A673 (cell line): ENCODE measurements at regions not wholly inside any gene's neighbourhood (a gene's known extent, or its start where the extent isn't known, plus 50 kb on each side); places are given as distances from the start of the nearest gene placed in this dataset.

Experiments used
- BruUV-seq: library from RNA; stranded (reverse); fragments of 400-500 nt; replicated peaks from 2 replicates; lab custom pipeline; 2021; lab: Mats Ljungman, UMichigan
- CTCF ChIA-PET: fragments of 300-600 bp; sonication (Branson Sonifier 250); formaldehyde crosslinking; loops from one replicate; lab custom pipeline; 2022; ENCODE audit warnings: antibody characterized with exemption; lab: Charles Lee
- POLR2A ChIA-PET: fragments of 300-600 bp; sonication (Branson Sonifier 250); formaldehyde crosslinking; loops from one replicate; lab custom pipeline; 2022; ENCODE audit warnings: antibody characterized with exemption; ENCODE audit not compliant: low non-redundant PET; lab: Charles Lee
- DNase-seq: peaks from one replicate; pipeline ENCODE4 v3.0.0-alpha.2; 2015; ENCODE audit warnings: low spot score
- H3K27ac ChIP-seq: fragments of 200-600 bp; sonication (generic); 2 replicates; pipeline ENCODE4 v1.5.1; 2016; ENCODE audit warnings: mixed run types, low read depth, mild to moderate bottlenecking, mixed read lengths, antibody characterized with exemption, low read length; ENCODE audit not compliant: poor library complexity, severe bottlenecking
- H3K27me3 ChIP-seq: fragments of 200-600 bp; sonication (generic); replicated peaks from 2 replicates; pipeline ENCODE4 v1.6.1; 2017; ENCODE audit warnings: mixed run types, low read depth, mild to moderate bottlenecking, mixed read lengths, antibody characterized with exemption, low read length; ENCODE audit not compliant: insufficient read depth, poor library complexity
- H3K36me3 ChIP-seq: fragments of 200-600 bp; sonication (generic); 2 replicates; pipeline ENCODE4 v1.6.1; 2016; ENCODE audit warnings: mixed run types, mild to moderate bottlenecking, mixed read lengths, antibody characterized with exemption, low read length; ENCODE audit not compliant: insufficient read depth, poor library complexity, severe bottlenecking
- H3K4me1 ChIP-seq: fragments of 200-600 bp; sonication (generic); 2 replicates; pipeline ENCODE4 v1.6.1; 2017; ENCODE audit warnings: mixed run types, mild to moderate bottlenecking, mixed read lengths, antibody characterized with exemption, low read length; ENCODE audit not compliant: insufficient read depth, poor library complexity, severe bottlenecking
- H3K4me3 ChIP-seq: fragments of 200-600 bp; sonication (generic); 2 replicates; pipeline ENCODE4 v1.5.1; 2016; ENCODE audit warnings: low read depth, mixed run types, mild to moderate bottlenecking, mixed read lengths, low read length; ENCODE audit not compliant: poor library complexity, severe bottlenecking
- H3K9me3 ChIP-seq: fragments of 200-600 bp; sonication (generic); 2 replicates; pipeline ENCODE4 v1.6.1; 2016; ENCODE audit warnings: mixed run types, low read depth, mild to moderate bottlenecking, mixed read lengths, antibody characterized with exemption, low read length; ENCODE audit not compliant: poor library complexity, severe bottlenecking
- CTCF ChIP-seq: fragments of 300-800, 200-600 bp; sonication (generic); conservative IDR thresholded peaks from 2 replicates; pipeline ENCODE4 v1.5.1; 2017; ENCODE audit warnings: low read depth, mild to moderate bottlenecking, antibody characterized with exemption, low read length, moderate library complexity, mixed read lengths
- EZH2 ChIP-seq: fragments of 200-600 bp; sonication (generic); IDR thresholded peaks from 2 replicates; pipeline ENCODE4 v1.6.1; 2017; ENCODE audit warnings: borderline replicate concordance, low read depth, mild to moderate bottlenecking, mixed read lengths, antibody characterized with exemption, low read length; ENCODE audit not compliant: poor library complexity, severe bottlenecking
- intact Hi-C: fragments of 100-400 bp; cut with micrococcal nuclease; formaldehyde crosslinking; loops from one replicate; pipeline ENCODE4 v1.10.0; 2022; ENCODE audit not compliant: unreplicated experiment

GRCh38 chr20:21862956-21863355 lies 157.5 kb downstream of the PAX1 start:
- DNase-seq = no peak
- intact Hi-C loops = no loop called here
- TF ChIP-seq EZH2 (no peak), CTCF (no peak)
- H3K9me3 ChIP-seq = no peaks in the 10 kb centered on the region
- POLR2A ChIA-PET = no interaction called here
- CTCF ChIA-PET = no interaction called here
- H3K4me1 ChIP-seq = no peaks in the 10 kb centered on the region
- peaks cover 5% of the 10 kb centered on the region for H3K27me3 ChIP-seq
- no peaks in the 10 kb centered on the region for H3K36me3 ChIP-seq
- no peak overlapping the region for H3K27ac ChIP-seq
- BruUV-seq = no TSS peak
- H3K4me3 ChIP-seq = no peak overlapping the region

GRCh38 chr20:21862259-21862946 lies 156.9 kb downstream of the PAX1 start:
- TF ChIP-seq EZH2 (no peak), CTCF (no peak)
- peaks cover 5% of the 10 kb centered on the region for H3K27me3 ChIP-seq
- BruUV-seq = no TSS peak
- H3K36me3 ChIP-seq = no peaks in the 10 kb centered on the region
- no peak for DNase-seq
- ChIA-PET CTCF (interaction anchor here (0.7 kb wide), 1 partner anchor 10 kb away, joined by 3 read pairs; no protein-coding TSS in a partner anchor), POLR2A (no interaction called here)
- no peak overlapping the region for H3K27ac ChIP-seq
- no peak overlapping the region for H3K4me3 ChIP-seq
- H3K9me3 ChIP-seq = no peaks in the 10 kb centered on the region
- intact Hi-C loops = no loop called here
- H3K4me1 ChIP-seq = no peaks in the 10 kb centered on the region

GRCh38 chr20:21840991-21841390 lies 135.5 kb downstream of the PAX1 start:
- H3K27ac ChIP-seq = no peak overlapping the region
- H3K4me1 ChIP-seq = no peaks in the 10 kb centered on the region
- peaks cover 2% of the 10 kb centered on the region for H3K9me3 ChIP-seq
- no TSS peak for BruUV-seq
- ChIA-PET POLR2A (no interaction called here), CTCF (no interaction called here)
- TF ChIP-seq EZH2 (no peak), CTCF (no peak)
- H3K4me3 ChIP-seq = no peak overlapping the region
- DNase-seq = no peak
- intact Hi-C loops = no loop called here
- peaks cover 29% of the 10 kb centered on the region for H3K27me3 ChIP-seq
- no peaks in the 10 kb centered on the region for H3K36me3 ChIP-seq
